ENCODE measurements at regions not wholly inside any gene's neighbourhood (a gene's known extent, or its start where the extent isn't known, plus 50 kb on each side); places are given as distances from the start of the nearest gene placed in this dataset.

DNA sequence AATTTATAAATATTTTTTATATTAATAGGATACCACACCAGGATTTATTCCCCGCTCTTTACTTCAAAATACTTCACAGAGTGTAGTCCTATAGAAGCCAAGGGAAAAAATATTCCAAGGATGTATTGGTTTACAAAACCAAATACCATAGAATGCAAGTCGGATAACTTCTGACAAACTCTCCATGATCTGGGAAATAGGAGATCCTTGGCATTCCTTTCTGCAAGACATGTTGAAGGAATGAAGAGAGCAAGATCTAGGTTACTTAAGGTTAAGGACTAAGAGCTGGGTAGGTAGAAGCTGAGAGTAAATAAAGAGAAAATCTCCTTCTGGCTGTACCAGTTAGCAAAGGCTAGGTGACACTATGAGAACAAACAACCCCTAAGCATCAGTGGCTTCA lies 141.2 kb downstream of the LRATD1 start:
- ATAC-seq (ENCODE audit: insufficient read depth, low FRiP score) = no peak
- no peaks in the 10 kb centered on the region for H3K9me3 ChIP-seq (ENCODE audit: control insufficient read depth in 4 of 4, insufficient read depth in 3 of 4, low read length in 3 of 4)
- 71 to 85% methylated on average over 2 of the region's 2 CpGs for WGBS, 2 donors
- H3K4me1 ChIP-seq (ENCODE audit: control insufficient read depth in 5 of 5, insufficient read depth in 5 of 5, low read length in 5 of 5) = no peaks in the 10 kb centered on the region
- no peaks in the 10 kb centered on the region for H3K36me3 ChIP-seq (ENCODE audit: control insufficient read depth in 4 of 4, insufficient read depth in 4 of 4, low read length in 4 of 4)
- peak in 1 of 3 donors; percentile 8 for DNase-seq
- no peak overlapping the region for H3K9ac ChIP-seq (ENCODE audit: insufficient read depth in 1 of 2, low read length in 2 of 2)
- no peak overlapping the region for H3K27ac ChIP-seq (ENCODE audit: low read depth in 1 of 2, low read length in 1 of 2)
- H3K27me3 ChIP-seq (ENCODE audit: control insufficient read depth in 3 of 3, insufficient read depth in 3 of 3, low read length in 2 of 3) = no peaks in the 10 kb centered on the region
- no peak overlapping the region for H3K4me3 ChIP-seq
- TF ChIP-seq, protein P1, sequence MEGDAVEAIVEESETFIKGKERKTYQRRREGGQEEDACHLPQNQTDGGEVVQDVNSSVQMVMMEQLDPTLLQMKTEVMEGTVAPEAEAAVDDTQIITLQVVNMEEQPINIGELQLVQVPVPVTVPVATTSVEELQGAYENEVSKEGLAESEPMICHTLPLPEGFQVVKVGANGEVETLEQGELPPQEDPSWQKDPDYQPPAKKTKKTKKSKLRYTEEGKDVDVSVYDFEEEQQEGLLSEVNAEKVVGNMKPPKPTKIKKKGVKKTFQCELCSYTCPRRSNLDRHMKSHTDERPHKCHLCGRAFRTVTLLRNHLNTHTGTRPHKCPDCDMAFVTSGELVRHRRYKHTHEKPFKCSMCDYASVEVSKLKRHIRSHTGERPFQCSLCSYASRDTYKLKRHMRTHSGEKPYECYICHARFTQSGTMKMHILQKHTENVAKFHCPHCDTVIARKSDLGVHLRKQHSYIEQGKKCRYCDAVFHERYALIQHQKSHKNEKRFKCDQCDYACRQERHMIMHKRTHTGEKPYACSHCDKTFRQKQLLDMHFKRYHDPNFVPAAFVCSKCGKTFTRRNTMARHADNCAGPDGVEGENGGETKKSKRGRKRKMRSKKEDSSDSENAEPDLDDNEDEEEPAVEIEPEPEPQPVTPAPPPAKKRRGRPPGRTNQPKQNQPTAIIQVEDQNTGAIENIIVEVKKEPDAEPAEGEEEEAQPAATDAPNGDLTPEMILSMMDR (IDR thresholded peaks at IDR 0.05; ENCODE audit: control extremely low read depth, extremely low read depth) = no peak

DNA sequence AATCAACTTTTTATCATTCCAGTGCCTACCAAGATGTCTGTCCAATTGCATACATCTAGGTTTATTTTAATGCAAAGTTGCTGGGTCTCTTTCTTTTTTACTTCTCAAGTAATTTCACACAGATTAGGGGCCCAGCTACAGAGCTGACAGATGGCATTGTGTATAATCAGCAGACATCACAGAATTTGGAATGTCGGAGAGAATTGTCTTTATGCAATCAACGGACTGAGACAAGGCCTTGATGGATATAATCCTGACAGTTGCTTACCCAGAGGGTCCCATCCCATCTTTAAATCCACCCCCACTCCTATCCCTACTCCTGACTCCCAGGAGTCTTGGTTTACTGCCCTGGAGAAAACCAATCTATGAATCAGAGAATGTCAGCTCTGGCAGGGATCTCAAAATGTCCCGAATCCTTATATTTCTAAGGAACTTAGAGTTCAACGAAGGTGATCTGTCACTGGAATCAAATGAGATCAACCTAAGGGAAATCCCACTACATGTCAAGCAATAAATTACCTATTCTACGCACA lies 142.0 kb downstream of the LRATD1 start:
- Histone ChIP-seq H3K4me1 (ENCODE audit: control insufficient read depth in 5 of 5, insufficient read depth in 5 of 5, low read length in 5 of 5) (no peaks in the 10 kb centered on the region), H3K9me3 (ENCODE audit: control insufficient read depth in 4 of 4, insufficient read depth in 3 of 4, low read length in 3 of 4) (no peaks in the 10 kb centered on the region), H3K27ac (ENCODE audit: low read depth in 1 of 2, low read length in 1 of 2) (no peak overlapping the region), H3K27me3 (ENCODE audit: control insufficient read depth in 3 of 3, insufficient read depth in 3 of 3, low read length in 2 of 3) (no peaks in the 10 kb centered on the region), H3K36me3 (ENCODE audit: control insufficient read depth in 4 of 4, insufficient read depth in 4 of 4, low read length in 4 of 4) (no peaks in the 10 kb centered on the region), H3K9ac (ENCODE audit: insufficient read depth in 1 of 2, low read length in 2 of 2) (no peak overlapping the region), H3K4me3 (no peak overlapping the region)
- 84 to 86% methylated on average over 5 of the region's 5 CpGs for WGBS, 2 donors
- TF ChIP-seq, protein P1 (IDR thresholded peaks at IDR 0.05; ENCODE audit: control extremely low read depth, extremely low read depth) = no peak
- ATAC-seq (ENCODE audit: insufficient read depth, low FRiP score) (no peak), DNase-seq (no peak)

DNA sequence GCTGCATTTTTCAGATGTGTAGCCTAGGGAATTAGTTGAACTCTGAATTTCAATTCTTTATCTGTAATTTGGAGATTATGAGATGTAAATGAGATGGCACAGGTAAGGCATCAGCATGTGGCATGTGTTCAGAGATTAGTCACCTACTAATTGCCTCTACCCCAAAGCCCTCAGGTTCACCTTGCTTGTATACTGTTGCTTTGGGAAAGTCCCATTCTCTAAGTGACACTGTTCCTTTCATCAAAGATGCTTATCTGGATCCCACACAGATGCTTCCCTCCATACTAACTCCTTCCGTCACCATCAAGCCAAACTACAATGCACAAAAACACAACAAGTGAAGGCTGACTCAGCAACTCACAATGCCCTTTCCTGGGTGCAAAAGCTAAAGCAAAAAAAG lies 143.7 kb downstream of the LRATD1 start:
- H3K27ac ChIP-seq (ENCODE audit: low read depth in 1 of 2, low read length in 1 of 2) = no peak overlapping the region
- ATAC-seq (ENCODE audit: insufficient read depth, low FRiP score) = no peak
- H3K4me1 ChIP-seq (ENCODE audit: control insufficient read depth in 5 of 5, insufficient read depth in 5 of 5, low read length in 5 of 5) = peaks cover 0 to 4% (median 0%) of the 10 kb centered on the region in 5 donors
- no peak overlapping the region for H3K9ac ChIP-seq (ENCODE audit: insufficient read depth in 1 of 2, low read length in 2 of 2)
- DNase-seq = no peak
- no peaks in the 10 kb centered on the region for H3K9me3 ChIP-seq (ENCODE audit: control insufficient read depth in 4 of 4, insufficient read depth in 3 of 4, low read length in 3 of 4)
- no peaks in the 10 kb centered on the region for H3K36me3 ChIP-seq (ENCODE audit: control insufficient read depth in 4 of 4, insufficient read depth in 4 of 4, low read length in 4 of 4)
- WGBS, 2 donors = 0 to 90% methylated on average over 1 of the region's 1 CpG
- H3K27me3 ChIP-seq (ENCODE audit: control insufficient read depth in 3 of 3, insufficient read depth in 3 of 3, low read length in 2 of 3) = no peaks in the 10 kb centered on the region
- H3K4me3 ChIP-seq = no peak overlapping the region
- TF ChIP-seq, protein P1 (IDR thresholded peaks at IDR 0.05; ENCODE audit: control extremely low read depth, extremely low read depth) = no peak

DNA sequence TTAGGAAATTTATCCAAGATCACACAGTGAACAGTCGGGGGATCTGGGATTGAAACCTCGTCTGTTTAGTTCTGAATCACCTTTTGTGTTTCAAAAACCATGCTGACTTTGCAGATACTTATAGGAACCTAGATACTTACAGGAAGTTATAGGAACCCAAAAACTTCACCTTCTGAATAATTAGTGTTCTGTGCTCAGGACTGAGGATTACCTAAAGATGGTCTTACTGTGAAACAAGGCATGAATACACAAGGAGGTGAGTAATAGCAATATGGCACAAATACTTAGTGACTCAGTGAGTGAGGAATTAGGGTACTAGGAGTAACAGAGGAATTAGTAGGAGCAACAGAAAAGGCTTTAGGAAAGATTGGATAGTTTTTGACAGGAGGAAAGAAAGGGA lies 145.5 kb downstream of the LRATD1 start:
- TF ChIP-seq, protein P1 (IDR thresholded peaks at IDR 0.05; ENCODE audit: control extremely low read depth, extremely low read depth) = no peak
- no peak for DNase-seq
- no peaks in the 10 kb centered on the region for H3K9me3 ChIP-seq (ENCODE audit: control insufficient read depth in 4 of 4, insufficient read depth in 3 of 4, low read length in 3 of 4)

More for the DNA sequence above, 145.5 kb downstream of the LRATD1 start:
- 87 to 99% methylated on average over 2 of the region's 2 CpGs for WGBS, 2 donors
- H3K4me1 ChIP-seq (ENCODE audit: control insufficient read depth in 5 of 5, insufficient read depth in 5 of 5, low read length in 5 of 5) = peaks cover 0 to 5% (median 0%) of the 10 kb centered on the region in 5 donors
- no peak overlapping the region for H3K4me3 ChIP-seq
- no peaks in the 10 kb centered on the region for H3K36me3 ChIP-seq (ENCODE audit: control insufficient read depth in 4 of 4, insufficient read depth in 4 of 4, low read length in 4 of 4)
- no peak overlapping the region for H3K9ac ChIP-seq (ENCODE audit: insufficient read depth in 1 of 2, low read length in 2 of 2)
- no peaks in the 10 kb centered on the region for H3K27me3 ChIP-seq (ENCODE audit: control insufficient read depth in 3 of 3, insufficient read depth in 3 of 3, low read length in 2 of 3)
- H3K27ac ChIP-seq (ENCODE audit: low read depth in 1 of 2, low read length in 1 of 2) = no peak overlapping the region
- no peak for ATAC-seq (ENCODE audit: insufficient read depth, low FRiP score)

Measured in lung (tissue), 11 donors.